HG03460 (cell line): ENCODE measurements at regions not wholly inside any gene's neighbourhood (a gene's known extent, or its start where the extent isn't known, plus 50 kb on each side); places are given as distances from the start of the nearest gene placed in this dataset.

ENCODE experiments used
- ATAC-seq: cut with Tn5 transposase; IDR thresholded peaks from one replicate; pipeline ENCODE4 v1.9.1; 2021; ENCODE audit not compliant: unreplicated experiment

GRCh38 chr6:92538926-92539325 is 880.4 kb downstream of the EPHA7 start:
- no peak for ATAC-seq

GRCh38 chr6:92538275-92538674 is 881.1 kb downstream of the EPHA7 start:
- ATAC-seq = no peak

DNA sequence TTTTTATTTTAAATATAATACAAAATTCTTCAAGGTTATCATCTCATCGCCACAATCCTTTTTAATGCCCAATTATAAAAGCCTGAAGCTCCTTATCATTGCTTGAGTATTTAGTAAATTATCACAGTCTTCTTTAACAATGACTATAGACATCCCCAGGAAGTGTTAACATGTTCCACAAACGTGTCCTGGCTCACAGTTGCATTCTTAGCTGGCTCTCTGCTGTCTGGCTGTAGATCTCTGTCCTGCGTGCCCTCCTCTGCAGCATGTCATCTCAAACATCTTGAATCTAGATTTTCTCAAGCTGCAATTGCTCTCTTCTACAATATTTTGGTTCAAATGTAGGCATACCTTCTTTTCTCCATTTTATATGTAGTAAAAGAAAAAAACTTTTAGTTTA is 885.2 kb downstream of the EPHA7 start:
- ATAC-seq = no peak

- ATAC-seq = no peak
These were observed 896.8 kb downstream of the EPHA7 start for GRCh38 chr6:92522589-92522988.

- no peak for ATAC-seq
These were observed 897.8 kb downstream of the EPHA7 start for GRCh38 chr6:92521553-92521952.

GRCh38 chr6:92510137-92510536 is 909.2 kb downstream of the EPHA7 start:
- no peak for ATAC-seq

- no peak for ATAC-seq
These were observed 911.8 kb downstream of the EPHA7 start for GRCh38 chr6:92507552-92507951.

GRCh38 chr6:92504509-92504908 is 914.9 kb downstream of the EPHA7 start:
- no peak for ATAC-seq

DNA sequence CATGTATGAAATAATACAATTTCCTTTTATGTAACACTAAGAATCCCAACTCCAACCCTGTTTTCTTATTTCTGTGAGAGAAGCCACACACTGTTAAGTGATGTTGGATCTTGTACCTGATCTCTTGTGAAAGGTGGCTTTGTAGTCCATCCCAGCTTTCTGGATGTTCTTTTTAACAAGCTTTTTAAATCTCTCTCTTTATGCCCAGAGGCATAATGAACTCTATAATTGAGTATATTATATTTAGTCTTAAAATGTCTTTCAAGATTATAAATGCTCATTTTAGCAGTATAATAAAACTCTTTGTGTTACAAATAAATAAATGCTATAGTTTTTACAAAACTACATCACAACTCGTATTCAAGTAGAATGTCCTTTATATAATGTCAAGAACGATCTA is 922.1 kb downstream of the EPHA7 start:
- ATAC-seq = no peak

DNA sequence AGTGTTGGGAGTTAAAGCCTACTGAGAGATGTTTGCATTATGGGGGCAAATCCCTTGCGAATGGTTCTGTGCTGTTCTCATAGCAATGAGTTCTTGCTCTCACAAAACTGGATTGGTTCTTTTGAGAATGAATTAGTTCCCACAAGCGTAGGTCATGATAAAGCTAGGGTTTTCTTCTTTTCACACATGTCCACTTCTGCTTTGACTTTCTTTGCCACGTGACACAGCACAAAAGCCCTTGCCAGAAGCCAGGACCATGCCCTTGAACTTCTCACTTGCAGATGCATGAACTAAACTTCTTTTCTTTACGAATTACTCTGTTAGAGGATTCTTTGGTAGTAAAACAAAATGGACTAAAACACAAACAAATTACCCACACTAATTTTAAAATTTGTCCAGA is 922.8 kb downstream of the EPHA7 start:
- no peak for ATAC-seq

- no peak for ATAC-seq
These were observed 924.1 kb downstream of the EPHA7 start for GRCh38 chr6:92495242-92495641.

DNA sequence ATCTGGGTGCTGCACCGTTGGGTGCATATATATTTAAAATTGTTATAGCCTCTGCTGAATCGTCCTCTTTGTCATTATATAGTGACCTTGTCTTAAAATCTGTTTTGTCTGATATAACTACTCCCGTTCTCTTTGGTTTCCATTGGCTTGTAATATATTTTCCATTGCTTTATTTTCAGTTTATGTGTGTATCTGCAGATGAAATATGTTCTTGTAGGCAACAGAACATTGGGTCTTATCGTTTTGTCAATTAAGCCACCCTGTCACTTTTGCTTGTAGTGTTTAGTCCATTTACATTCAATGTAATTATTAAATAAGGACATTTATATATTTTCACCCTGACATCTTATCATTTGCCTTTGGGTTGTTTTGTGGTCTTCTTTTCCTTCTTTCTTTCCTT is 933.9 kb downstream of the EPHA7 start:
- no peak for ATAC-seq

DNA sequence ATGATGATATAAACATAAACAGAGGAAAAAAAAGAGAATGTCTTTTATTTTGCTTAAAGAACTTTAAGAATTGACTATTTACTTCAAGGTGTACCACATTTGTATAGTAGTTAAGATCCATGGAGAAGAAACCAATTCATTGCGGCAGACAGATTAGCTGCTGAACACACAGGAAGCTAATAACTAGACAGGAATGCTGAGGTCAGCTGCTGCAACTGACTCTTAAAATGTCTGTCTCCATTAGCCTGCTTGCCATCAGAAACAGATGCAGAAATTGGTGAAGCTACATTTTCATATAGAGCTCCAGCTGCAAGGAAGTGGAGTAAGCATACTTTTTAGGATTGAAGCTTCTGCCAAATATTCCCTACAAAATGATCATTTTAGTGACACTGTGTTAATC is 939.5 kb downstream of the EPHA7 start:
- no peak for ATAC-seq

DNA sequence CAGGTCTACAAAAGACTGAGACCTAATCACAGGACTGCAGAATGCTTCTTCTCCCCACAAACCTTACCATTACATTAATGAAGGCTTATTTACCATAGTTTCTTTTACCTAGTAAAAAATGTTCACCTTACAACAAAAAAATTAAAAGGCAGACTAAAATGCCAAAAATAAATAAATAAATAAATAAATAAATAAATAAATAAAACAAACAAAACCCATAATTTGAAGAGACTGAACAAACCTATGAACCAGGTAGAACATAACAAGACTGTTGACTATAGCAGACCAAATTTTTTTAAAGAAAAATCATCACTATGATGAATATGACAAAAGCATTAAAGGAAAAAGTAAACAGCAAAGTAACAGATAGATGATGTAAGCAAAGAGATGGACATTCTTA is 946.3 kb downstream of the EPHA7 start:
- ATAC-seq = no peak

DNA sequence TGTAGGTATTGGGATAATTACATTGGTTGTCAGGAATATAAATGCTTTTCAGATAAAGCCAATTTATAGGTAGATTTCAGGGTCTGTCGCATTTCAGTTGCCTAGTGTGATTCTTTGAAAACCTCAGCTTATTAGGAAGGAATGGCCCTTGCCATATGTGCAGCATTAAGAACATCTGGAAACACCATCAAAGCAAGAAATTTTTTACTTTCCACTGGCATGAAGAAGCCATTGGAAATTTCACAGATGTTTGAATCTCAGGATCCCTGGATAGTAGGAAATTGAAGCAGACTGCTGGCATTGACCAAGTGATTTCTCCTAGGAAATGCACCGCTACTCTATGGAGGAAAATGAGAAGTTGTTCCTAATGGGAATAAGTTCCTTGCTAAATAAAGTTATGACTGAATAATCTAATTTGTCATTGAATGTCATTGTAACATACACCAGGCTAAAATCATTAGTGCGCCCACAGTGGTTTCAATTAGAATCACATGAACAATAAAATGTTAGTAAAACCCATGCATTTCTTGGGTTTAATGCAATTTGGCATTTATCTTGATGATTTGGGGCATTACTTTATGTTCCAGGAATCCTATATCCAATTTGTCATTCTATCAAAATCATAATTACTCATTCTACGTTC is 950.1 kb downstream of the EPHA7 start:
- ATAC-seq = no peak

DNA sequence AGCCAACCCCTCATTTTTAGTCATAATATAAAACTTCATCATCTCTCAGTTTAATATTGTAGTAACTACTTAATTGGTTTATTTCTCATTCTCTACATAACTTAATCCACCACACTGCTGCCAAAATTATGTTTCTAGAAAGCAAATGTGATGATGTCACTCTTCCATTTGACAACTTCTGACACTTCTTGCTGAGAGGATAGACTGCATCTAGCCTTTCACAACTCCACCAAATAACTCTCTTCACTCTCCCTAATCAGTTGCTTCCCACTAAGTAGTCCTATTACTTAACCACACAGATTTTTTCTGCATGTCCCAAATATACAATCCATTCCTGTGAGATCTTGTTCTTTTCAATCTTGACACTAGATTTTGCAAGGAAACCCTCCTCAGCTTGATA is 951.3 kb downstream of the EPHA7 start:
- ATAC-seq = no peak

DNA sequence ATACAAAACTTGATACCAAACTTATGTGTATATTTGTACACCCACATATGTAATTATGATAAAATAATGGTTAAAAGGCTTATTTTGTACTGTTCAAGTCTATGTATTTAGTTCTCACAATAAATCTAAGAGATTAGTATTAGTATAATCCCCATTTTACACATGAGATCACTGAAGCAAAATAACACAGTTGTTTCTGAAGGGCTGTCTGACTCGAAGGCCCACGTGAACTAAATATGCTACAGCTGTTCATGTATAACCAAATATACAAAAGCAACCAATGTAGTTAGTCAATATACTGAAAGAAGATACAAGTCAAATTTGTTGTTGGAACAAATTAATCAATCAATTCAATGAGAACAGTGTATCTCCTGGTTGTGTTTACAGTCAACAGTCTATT is 959.2 kb downstream of the EPHA7 start:
- no peak for ATAC-seq

- ATAC-seq = no peak
These were observed 959.8 kb downstream of the EPHA7 start for GRCh38 chr6:92459606-92460005.

DNA sequence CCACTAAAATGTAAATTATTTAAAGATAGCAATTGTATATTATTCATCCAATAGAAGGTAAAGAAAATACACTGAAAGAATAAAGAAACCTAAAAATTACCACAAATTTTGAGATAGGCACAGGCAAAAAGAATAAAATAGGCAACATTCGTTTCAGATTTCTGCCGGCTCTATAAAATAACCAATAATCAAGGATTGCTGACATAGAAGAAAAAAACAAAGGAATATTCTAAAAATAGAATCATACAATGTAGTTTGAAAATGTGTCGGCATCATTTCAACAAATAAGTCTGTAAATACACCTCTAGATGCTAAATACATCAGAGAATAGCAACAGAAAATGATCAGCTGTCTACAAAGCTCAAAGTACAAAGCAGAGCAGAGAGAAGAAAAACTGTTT is 973.3 kb downstream of the EPHA7 start:
- ATAC-seq = no peak

DNA sequence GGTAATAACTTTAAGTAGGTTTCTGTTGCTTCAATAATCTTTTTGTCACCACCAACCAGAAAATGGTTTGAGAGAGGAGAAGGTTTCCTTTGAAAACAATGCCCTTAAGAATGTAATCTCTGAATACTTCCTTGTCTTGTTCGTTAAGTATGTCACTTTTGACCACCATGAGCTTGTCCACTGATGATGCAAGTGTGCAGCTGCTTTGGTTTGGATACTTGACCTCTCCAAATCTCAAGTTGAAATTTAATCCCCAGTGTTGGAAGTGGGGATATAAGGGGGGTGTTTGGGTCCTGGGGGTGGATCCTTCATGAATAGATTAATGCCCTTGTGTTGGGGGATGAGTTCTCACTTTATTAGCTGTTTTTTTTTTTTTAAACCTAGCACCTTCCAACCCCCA is 985.4 kb downstream of the EPHA7 start:
- no peak for ATAC-seq

- no peak for ATAC-seq
These were observed 987.9 kb downstream of the EPHA7 start for GRCh38 chr6:92431502-92431901.

GRCh38 chr6:92428448-92428847 is 990.9 kb downstream of the EPHA7 start:
- ATAC-seq = no peak

- ATAC-seq = no peak
These were observed 991.9 kb downstream of the EPHA7 start for GRCh38 chr6:92427453-92427852.

DNA sequence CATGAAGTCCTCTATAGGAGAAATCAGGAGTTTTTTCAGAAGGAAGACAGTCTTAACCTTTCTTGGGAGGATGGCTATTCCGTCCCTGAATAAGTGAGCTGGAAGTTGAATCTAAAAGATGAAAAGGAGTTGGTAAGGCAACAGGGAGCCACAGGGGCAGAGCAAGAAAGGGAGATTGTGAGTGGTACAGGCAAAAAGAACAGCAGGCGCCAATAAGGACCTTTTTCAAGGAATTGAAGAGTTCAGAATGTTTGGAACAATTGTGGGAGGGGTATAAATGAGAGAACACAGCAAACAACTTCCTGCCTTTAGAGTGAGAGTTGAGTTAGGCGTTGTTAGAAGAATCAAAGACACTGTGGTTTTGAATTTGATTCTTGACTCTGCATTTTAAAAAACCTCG is 1003.7 kb downstream of the EPHA7 start:
- ATAC-seq = no peak
